OCI-LY3 (cell line): ENCODE measurements at regions not wholly inside any gene's neighbourhood (a gene's known extent, or its start where the extent isn't known, plus 50 kb on each side); places are given as distances from the start of the nearest gene placed in this dataset.

ENCODE experiments used
- EZH2phosphoT487 ChIP-seq: fragments of 200-600 bp; shearing (Covaris generic); IDR thresholded peaks from 2 replicates; pipeline ENCODE4 v1.6.1; 2018; ENCODE audit warnings: antibody characterized with exemption, mixed run types, low read depth
- TF ChIP-seq, protein P1 (sequence below): fragments of 200-600, 300-600 bp; sonication (generic); IDR thresholded peaks from 2 replicates; pipeline ENCODE4 v1.5.1; 2014; ENCODE audit warnings: antibody characterized with exemption, low read length, low read depth

DNA sequence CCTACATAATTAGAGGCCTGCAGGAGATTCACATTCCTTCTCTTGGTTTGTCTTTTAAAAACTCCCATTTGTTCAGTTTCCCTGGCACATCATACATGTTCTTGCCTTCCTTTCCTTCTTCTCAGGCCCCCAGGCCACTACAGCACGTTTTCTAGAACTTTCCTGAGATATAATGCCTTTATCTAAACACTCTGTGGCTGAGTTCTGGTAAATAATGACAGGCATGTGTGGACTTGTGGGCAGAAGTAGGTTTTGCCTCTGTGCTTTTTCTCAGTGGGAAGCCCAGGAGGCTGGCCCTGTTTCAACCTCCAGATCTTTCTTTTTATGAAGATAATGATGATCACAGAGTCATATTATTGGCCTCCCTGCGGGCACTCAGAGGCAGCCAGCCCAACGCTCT lies 117.2 kb downstream of the TMX1 start:
- TF ChIP-seq, protein P1, sequence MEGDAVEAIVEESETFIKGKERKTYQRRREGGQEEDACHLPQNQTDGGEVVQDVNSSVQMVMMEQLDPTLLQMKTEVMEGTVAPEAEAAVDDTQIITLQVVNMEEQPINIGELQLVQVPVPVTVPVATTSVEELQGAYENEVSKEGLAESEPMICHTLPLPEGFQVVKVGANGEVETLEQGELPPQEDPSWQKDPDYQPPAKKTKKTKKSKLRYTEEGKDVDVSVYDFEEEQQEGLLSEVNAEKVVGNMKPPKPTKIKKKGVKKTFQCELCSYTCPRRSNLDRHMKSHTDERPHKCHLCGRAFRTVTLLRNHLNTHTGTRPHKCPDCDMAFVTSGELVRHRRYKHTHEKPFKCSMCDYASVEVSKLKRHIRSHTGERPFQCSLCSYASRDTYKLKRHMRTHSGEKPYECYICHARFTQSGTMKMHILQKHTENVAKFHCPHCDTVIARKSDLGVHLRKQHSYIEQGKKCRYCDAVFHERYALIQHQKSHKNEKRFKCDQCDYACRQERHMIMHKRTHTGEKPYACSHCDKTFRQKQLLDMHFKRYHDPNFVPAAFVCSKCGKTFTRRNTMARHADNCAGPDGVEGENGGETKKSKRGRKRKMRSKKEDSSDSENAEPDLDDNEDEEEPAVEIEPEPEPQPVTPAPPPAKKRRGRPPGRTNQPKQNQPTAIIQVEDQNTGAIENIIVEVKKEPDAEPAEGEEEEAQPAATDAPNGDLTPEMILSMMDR, result no peak
- no peak for TF ChIP-seq EZH2phosphoT487
